NCI-H2107 treated with DMSO at 0.1 percent for 48 hours (cell line): ENCODE measurements at regions not wholly inside any gene's neighbourhood (a gene's known extent, or its start where the extent isn't known, plus 50 kb on each side); places are given as distances from the start of the nearest gene placed in this dataset.

ENCODE experiments used
- DNase-seq: peaks from one replicate; lab custom pipeline; 2025; ENCODE audit not compliant: unreplicated experiment; lab: John Stamatoyannopoulos, UW

GRCh38 chr7:16320099-16320660 is 101.2 kb downstream of the CRPPA start:
- DNase-seq, result no peak

- DNase-seq, result no peak
Observed at GRCh38 chr7:16318989-16319915, 102.1 kb downstream of the CRPPA start.

GRCh38 chr7:16318463-16318862 is 102.9 kb downstream of the CRPPA start:
- DNase-seq, result no peak

GRCh38 chr7:16317406-16317805 is 103.9 kb downstream of the CRPPA start:
- DNase-seq, result no peak

GRCh38 chr7:16315280-16315679 is 106.1 kb downstream of the CRPPA start:
- no peak for DNase-seq

- DNase-seq, result no peak
Observed at GRCh38 chr7:16309129-16309528, 112.2 kb downstream of the CRPPA start.

GRCh38 chr7:16301291-16301690 is 120.0 kb downstream of the CRPPA start:
- DNase-seq, result no peak

- DNase-seq, result no peak
Observed at GRCh38 chr7:16300361-16300895, 120.9 kb downstream of the CRPPA start.

- DNase-seq, result no peak
Observed at GRCh38 chr7:16299853-16300252, 121.5 kb downstream of the CRPPA start.

- DNase-seq, result no peak
Observed at GRCh38 chr7:16298221-16298620, 123.1 kb downstream of the CRPPA start.

GRCh38 chr7:16295558-16295957 is 125.8 kb downstream of the CRPPA start:
- DNase-seq, result no peak

- no peak for DNase-seq
Observed at GRCh38 chr7:16293669-16294425, 127.5 kb downstream of the CRPPA start.

- DNase-seq, result no peak
Observed at GRCh38 chr7:16284581-16284980, 136.8 kb downstream of the CRPPA start.

- no peak for DNase-seq
Observed at GRCh38 chr7:16278167-16278787, 143.1 kb downstream of the CRPPA start.

GRCh38 chr7:16271990-16272665 is 149.2 kb downstream of the CRPPA start:
- DNase-seq, result no peak

- no peak for DNase-seq
Observed at GRCh38 chr7:16271355-16271915, 149.9 kb downstream of the CRPPA start.

GRCh38 chr7:16270844-16271243 is 150.5 kb downstream of the CRPPA start:
- DNase-seq, result no peak

GRCh38 chr7:16268821-16269768 is 152.2 kb downstream of the CRPPA start:
- DNase-seq, result no peak
